ENCODE measurements at regions not wholly inside any gene's neighbourhood (a gene's known extent, or its start where the extent isn't known, plus 50 kb on each side); places are given as distances from the start of the nearest gene placed in this dataset.

- H3K79me2 ChIP-seq (ENCODE audit: insufficient read depth, low read length), result no peaks in the 10 kb centered on the region
- H3K4me2 ChIP-seq (ENCODE audit: low read depth, low read length, poor library complexity, severe bottlenecking), result no peak overlapping the region
- H3K4me1 ChIP-seq (ENCODE audit: insufficient read depth, low read length, poor library complexity, severe bottlenecking), result no peaks in the 10 kb centered on the region
- H2AFZ ChIP-seq (ENCODE audit: low read length), result no peak overlapping the region
- H3K27me3 ChIP-seq (ENCODE audit: insufficient read depth, low read length, poor library complexity, severe bottlenecking), result no peaks in the 10 kb centered on the region
- H3K9me2 ChIP-seq (replicated peaks; ENCODE audit: low read depth, low read length), result no peaks in the 10 kb centered on the region
- no peaks in the 10 kb centered on the region for H3K9me3 ChIP-seq (ENCODE audit: insufficient read depth, low read depth, low read length)
- H3K9ac ChIP-seq (ENCODE audit: low read depth, low read length, poor library complexity, severe bottlenecking), result no peak overlapping the region
- H3K4me3 ChIP-seq (ENCODE audit: low read length, poor library complexity, severe bottlenecking), result no peak overlapping the region
- no peaks in the 10 kb centered on the region for H4K20me1 ChIP-seq (ENCODE audit: insufficient read depth, low read length, poor library complexity, severe bottlenecking)
- no peak for TF ChIP-seq EZH2phosphoT487 (IDR thresholded peaks at IDR 0.05; ENCODE audit: borderline replicate concordance)
- TF ChIP-seq, protein P1, sequence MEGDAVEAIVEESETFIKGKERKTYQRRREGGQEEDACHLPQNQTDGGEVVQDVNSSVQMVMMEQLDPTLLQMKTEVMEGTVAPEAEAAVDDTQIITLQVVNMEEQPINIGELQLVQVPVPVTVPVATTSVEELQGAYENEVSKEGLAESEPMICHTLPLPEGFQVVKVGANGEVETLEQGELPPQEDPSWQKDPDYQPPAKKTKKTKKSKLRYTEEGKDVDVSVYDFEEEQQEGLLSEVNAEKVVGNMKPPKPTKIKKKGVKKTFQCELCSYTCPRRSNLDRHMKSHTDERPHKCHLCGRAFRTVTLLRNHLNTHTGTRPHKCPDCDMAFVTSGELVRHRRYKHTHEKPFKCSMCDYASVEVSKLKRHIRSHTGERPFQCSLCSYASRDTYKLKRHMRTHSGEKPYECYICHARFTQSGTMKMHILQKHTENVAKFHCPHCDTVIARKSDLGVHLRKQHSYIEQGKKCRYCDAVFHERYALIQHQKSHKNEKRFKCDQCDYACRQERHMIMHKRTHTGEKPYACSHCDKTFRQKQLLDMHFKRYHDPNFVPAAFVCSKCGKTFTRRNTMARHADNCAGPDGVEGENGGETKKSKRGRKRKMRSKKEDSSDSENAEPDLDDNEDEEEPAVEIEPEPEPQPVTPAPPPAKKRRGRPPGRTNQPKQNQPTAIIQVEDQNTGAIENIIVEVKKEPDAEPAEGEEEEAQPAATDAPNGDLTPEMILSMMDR (conservative IDR thresholded peaks at IDR 0.05; ENCODE audit: low read length), result no peak
- no peaks in the 10 kb centered on the region for H3F3A ChIP-seq (ENCODE audit: low read depth)
- H3K36me3 ChIP-seq (ENCODE audit: insufficient read depth, low read length), result no peaks in the 10 kb centered on the region
Observed at GRCh38 chr2:30354150-30354549, 92.9 kb upstream of the LCLAT1 start.

- Histone ChIP-seq H3K79me2 (ENCODE audit: insufficient read depth, low read length) (no peaks in the 10 kb centered on the region), H3K9me3 (ENCODE audit: insufficient read depth, low read depth, low read length) (no peaks in the 10 kb centered on the region), H3K4me2 (ENCODE audit: low read depth, low read length, poor library complexity, severe bottlenecking) (no peak overlapping the region), H3K4me1 (ENCODE audit: insufficient read depth, low read length, poor library complexity, severe bottlenecking) (no peaks in the 10 kb centered on the region), H3K4me3 (ENCODE audit: low read length, poor library complexity, severe bottlenecking) (no peak overlapping the region), H4K20me1 (ENCODE audit: insufficient read depth, low read length, poor library complexity, severe bottlenecking) (no peaks in the 10 kb centered on the region), H3F3A (ENCODE audit: low read depth) (no peaks in the 10 kb centered on the region), H3K27me3 (ENCODE audit: insufficient read depth, low read length, poor library complexity, severe bottlenecking) (no peaks in the 10 kb centered on the region), H2AFZ (ENCODE audit: low read length) (no peak overlapping the region), H3K9me2 (replicated peaks; ENCODE audit: low read depth, low read length) (no peaks in the 10 kb centered on the region), H3K9ac (ENCODE audit: low read depth, low read length, poor library complexity, severe bottlenecking) (no peak overlapping the region), H3K36me3 (ENCODE audit: insufficient read depth, low read length) (no peaks in the 10 kb centered on the region)
- no peak for TF ChIP-seq EZH2phosphoT487 (IDR thresholded peaks at IDR 0.05; ENCODE audit: borderline replicate concordance)
- TF ChIP-seq, protein P1 (conservative IDR thresholded peaks at IDR 0.05; ENCODE audit: low read length), result no peak
Observed at GRCh38 chr2:30354621-30355020, 92.4 kb upstream of the LCLAT1 start.

DNA sequence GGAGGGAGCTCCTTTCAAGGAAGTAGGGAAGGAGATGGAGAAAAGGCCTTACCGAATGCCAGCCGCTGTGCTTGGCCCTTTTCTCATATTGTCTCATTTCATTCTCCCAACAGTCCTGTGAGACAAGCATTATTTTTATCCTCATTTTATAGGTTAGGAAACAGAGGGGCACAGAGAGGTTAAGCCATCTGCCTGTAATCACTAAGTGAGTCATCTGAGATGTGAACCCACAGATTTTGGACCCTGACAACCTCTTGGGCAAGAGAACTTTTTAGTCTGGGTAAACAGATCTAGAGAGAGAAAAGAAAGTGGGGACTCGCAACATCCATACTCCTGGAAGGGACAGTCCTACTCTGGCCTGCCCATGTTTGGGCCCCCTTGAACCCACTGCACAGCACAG lies 91.7 kb upstream of the LCLAT1 start:
- H3K4me3 ChIP-seq (ENCODE audit: low read length, poor library complexity, severe bottlenecking), result no peak overlapping the region
- H3K4me2 ChIP-seq (ENCODE audit: low read depth, low read length, poor library complexity, severe bottlenecking), result no peak overlapping the region
- no peaks in the 10 kb centered on the region for H3K9me3 ChIP-seq (ENCODE audit: insufficient read depth, low read depth, low read length)
- H3K9ac ChIP-seq (ENCODE audit: low read depth, low read length, poor library complexity, severe bottlenecking), result no peak overlapping the region
- H4K20me1 ChIP-seq (ENCODE audit: insufficient read depth, low read length, poor library complexity, severe bottlenecking), result no peaks in the 10 kb centered on the region
- no peak overlapping the region for H2AFZ ChIP-seq (ENCODE audit: low read length)
- no peaks in the 10 kb centered on the region for H3K9me2 ChIP-seq (replicated peaks; ENCODE audit: low read depth, low read length)
- H3K79me2 ChIP-seq (ENCODE audit: insufficient read depth, low read length), result no peaks in the 10 kb centered on the region
- no peaks in the 10 kb centered on the region for H3K27me3 ChIP-seq (ENCODE audit: insufficient read depth, low read length, poor library complexity, severe bottlenecking)
- no peaks in the 10 kb centered on the region for H3K36me3 ChIP-seq (ENCODE audit: insufficient read depth, low read length)
- no peaks in the 10 kb centered on the region for H3F3A ChIP-seq (ENCODE audit: low read depth)
- TF ChIP-seq EZH2phosphoT487 (IDR thresholded peaks at IDR 0.05; ENCODE audit: borderline replicate concordance), result no peak
- TF ChIP-seq, protein P1 (conservative IDR thresholded peaks at IDR 0.05; ENCODE audit: low read length), result no peak
- no peaks in the 10 kb centered on the region for H3K4me1 ChIP-seq (ENCODE audit: insufficient read depth, low read length, poor library complexity, severe bottlenecking)

Measured in Loucy (cell line).